HFF-Myc (cell line): ENCODE measurements at regions not wholly inside any gene's neighbourhood (a gene's known extent, or its start where the extent isn't known, plus 50 kb on each side); places are given as distances from the start of the nearest gene placed in this dataset.

Source experiments
- DNase-seq: peaks from one replicate; pipeline ENCODE4 v3.0.0-alpha.2; 2011; ENCODE audit warnings: low read depth; ENCODE audit errors: extremely low read depth
- H3K4me3 ChIP-seq: replicated peaks from 2 replicates; pipeline ENCODE4 v1.5.1; 2011; ENCODE audit warnings: low read depth, mild to moderate bottlenecking, control low read depth, low read length
- TF ChIP-seq, protein P1 (sequence below): IDR thresholded peaks from 2 replicates; pipeline ENCODE4 v1.5.1; 2012; ENCODE audit warnings: mild to moderate bottlenecking, low read depth, low read length, control low read depth; ENCODE audit errors: missing control alignments

GRCh38 chr15:66644869-66645268 lies 57.2 kb upstream of the SMAD6 start:
- no peak for DNase-seq
- H3K4me3 ChIP-seq, result no peak overlapping the region
- TF ChIP-seq, protein P1, sequence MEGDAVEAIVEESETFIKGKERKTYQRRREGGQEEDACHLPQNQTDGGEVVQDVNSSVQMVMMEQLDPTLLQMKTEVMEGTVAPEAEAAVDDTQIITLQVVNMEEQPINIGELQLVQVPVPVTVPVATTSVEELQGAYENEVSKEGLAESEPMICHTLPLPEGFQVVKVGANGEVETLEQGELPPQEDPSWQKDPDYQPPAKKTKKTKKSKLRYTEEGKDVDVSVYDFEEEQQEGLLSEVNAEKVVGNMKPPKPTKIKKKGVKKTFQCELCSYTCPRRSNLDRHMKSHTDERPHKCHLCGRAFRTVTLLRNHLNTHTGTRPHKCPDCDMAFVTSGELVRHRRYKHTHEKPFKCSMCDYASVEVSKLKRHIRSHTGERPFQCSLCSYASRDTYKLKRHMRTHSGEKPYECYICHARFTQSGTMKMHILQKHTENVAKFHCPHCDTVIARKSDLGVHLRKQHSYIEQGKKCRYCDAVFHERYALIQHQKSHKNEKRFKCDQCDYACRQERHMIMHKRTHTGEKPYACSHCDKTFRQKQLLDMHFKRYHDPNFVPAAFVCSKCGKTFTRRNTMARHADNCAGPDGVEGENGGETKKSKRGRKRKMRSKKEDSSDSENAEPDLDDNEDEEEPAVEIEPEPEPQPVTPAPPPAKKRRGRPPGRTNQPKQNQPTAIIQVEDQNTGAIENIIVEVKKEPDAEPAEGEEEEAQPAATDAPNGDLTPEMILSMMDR, result no peak

- no peak for DNase-seq
- TF ChIP-seq, protein P1, result no peak
- no peak overlapping the region for H3K4me3 ChIP-seq
These were observed 55.7 kb upstream of the SMAD6 start for GRCh38 chr15:66646308-66646707.

DNA sequence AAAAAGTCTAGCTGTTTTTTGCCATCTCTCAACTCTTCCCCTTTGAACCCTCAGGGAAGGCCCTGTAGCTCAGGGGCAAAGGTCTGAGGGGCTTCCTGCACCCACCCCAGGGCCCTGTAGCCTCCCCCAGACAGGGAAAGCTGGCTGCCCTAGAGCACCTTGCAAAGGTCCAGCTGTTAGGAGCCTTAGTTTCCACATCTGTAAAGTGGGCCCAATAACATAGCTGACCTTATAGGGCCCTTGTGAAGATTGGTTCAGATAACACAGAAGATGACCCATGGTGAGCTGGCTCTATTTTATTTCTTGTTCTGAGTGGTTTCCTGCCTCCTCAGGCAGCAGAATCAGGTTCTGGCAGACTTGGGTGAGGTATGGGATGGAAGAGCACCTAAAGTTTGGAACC lies 55.2 kb upstream of the SMAD6 start:
- H3K4me3 ChIP-seq, result no peak overlapping the region
- no peak for DNase-seq
- TF ChIP-seq, protein P1, result no peak

GRCh38 chr15:66647358-66647757 lies 54.7 kb upstream of the SMAD6 start:
- TF ChIP-seq, protein P1, result no peak
- no peak overlapping the region for H3K4me3 ChIP-seq
- DNase-seq, result no peak

- no peak for DNase-seq
- H3K4me3 ChIP-seq, result no peak overlapping the region
- TF ChIP-seq, protein P1, result no peak
These were observed 53.4 kb upstream of the SMAD6 start for GRCh38 chr15:66648588-66648987.

- no peak for DNase-seq
- TF ChIP-seq, protein P1, result no peak
- no peak overlapping the region for H3K4me3 ChIP-seq
These were observed 52.6 kb upstream of the SMAD6 start for GRCh38 chr15:66649235-66649984.

- H3K4me3 ChIP-seq, result no peak overlapping the region
- no peak for DNase-seq
- TF ChIP-seq, protein P1, result no peak
These were observed 51.6 kb upstream of the SMAD6 start for GRCh38 chr15:66650433-66650832.
